ENCODE measurements at regions not wholly inside any gene's neighbourhood (a gene's known extent, or its start where the extent isn't known, plus 50 kb on each side); places are given as distances from the start of the nearest gene placed in this dataset.
"Not testable (repeated sequence)": the region's sequence is repeated elsewhere in the genome, so short reads cannot be mapped to it uniquely, and the experiment has no call there.

- not testable (repeated sequence) for H3K4me1 ChIP-seq (ENCODE audit: control insufficient read depth, insufficient read depth, low read length, poor library complexity, severe bottlenecking); H3K9me3 ChIP-seq (ENCODE audit: control insufficient read depth, low read length); H3K27ac ChIP-seq (ENCODE audit: insufficient read depth, low read length, poor library complexity, severe bottlenecking); DNase-seq; H3K27me3 ChIP-seq (replicated peaks; ENCODE audit: control insufficient read depth, insufficient read depth, low read length, poor library complexity, severe bottlenecking); H3K4me3 ChIP-seq (ENCODE audit: insufficient read depth, low read depth, low read length, poor library complexity, severe bottlenecking); H3K36me3 ChIP-seq (ENCODE audit: control insufficient read depth, insufficient read depth, low read length)
Observed at GRCh38 chr6:9290342-9290741, 855.0 kb upstream of the SLC35B3 start.

GRCh38 chr6:9272671-9273070 lies 837.3 kb upstream of the SLC35B3 start:
- H3K9me3 ChIP-seq (ENCODE audit: control insufficient read depth, low read length) = no peaks in the 10 kb centered on the region
- no peak overlapping the region for H3K27ac ChIP-seq (ENCODE audit: insufficient read depth, low read length, poor library complexity, severe bottlenecking)
- H3K27me3 ChIP-seq (replicated peaks; ENCODE audit: control insufficient read depth, insufficient read depth, low read length, poor library complexity, severe bottlenecking) = no peaks in the 10 kb centered on the region
- H3K4me3 ChIP-seq (ENCODE audit: insufficient read depth, low read depth, low read length, poor library complexity, severe bottlenecking) = no peak overlapping the region
- no peak for DNase-seq
- no peaks in the 10 kb centered on the region for H3K36me3 ChIP-seq (ENCODE audit: control insufficient read depth, insufficient read depth, low read length)
- H3K4me1 ChIP-seq (ENCODE audit: control insufficient read depth, insufficient read depth, low read length, poor library complexity, severe bottlenecking) = no peaks in the 10 kb centered on the region

- Histone ChIP-seq H3K27me3 (replicated peaks; ENCODE audit: control insufficient read depth, insufficient read depth, low read length, poor library complexity, severe bottlenecking) (no peaks in the 10 kb centered on the region), H3K36me3 (ENCODE audit: control insufficient read depth, insufficient read depth, low read length) (no peaks in the 10 kb centered on the region), H3K9me3 (ENCODE audit: control insufficient read depth, low read length) (no peaks in the 10 kb centered on the region), H3K4me1 (ENCODE audit: control insufficient read depth, insufficient read depth, low read length, poor library complexity, severe bottlenecking) (no peaks in the 10 kb centered on the region), H3K4me3 (ENCODE audit: insufficient read depth, low read depth, low read length, poor library complexity, severe bottlenecking) (no peak overlapping the region), H3K27ac (ENCODE audit: insufficient read depth, low read length, poor library complexity, severe bottlenecking) (no peak overlapping the region)
- no peak for DNase-seq
Observed at GRCh38 chr6:9266741-9267140, 831.4 kb upstream of the SLC35B3 start.

- Histone ChIP-seq H3K27me3 (replicated peaks; ENCODE audit: control insufficient read depth, insufficient read depth, low read length, poor library complexity, severe bottlenecking) (no peaks in the 10 kb centered on the region), H3K4me3 (ENCODE audit: insufficient read depth, low read depth, low read length, poor library complexity, severe bottlenecking) (no peak overlapping the region), H3K36me3 (ENCODE audit: control insufficient read depth, insufficient read depth, low read length) (no peaks in the 10 kb centered on the region), H3K27ac (ENCODE audit: insufficient read depth, low read length, poor library complexity, severe bottlenecking) (no peak overlapping the region), H3K9me3 (ENCODE audit: control insufficient read depth, low read length) (no peaks in the 10 kb centered on the region), H3K4me1 (ENCODE audit: control insufficient read depth, insufficient read depth, low read length, poor library complexity, severe bottlenecking) (no peaks in the 10 kb centered on the region)
- DNase-seq = no peak
Observed at GRCh38 chr6:9257215-9257614, 821.9 kb upstream of the SLC35B3 start.

- no peak for DNase-seq
- Histone ChIP-seq H3K4me3 (ENCODE audit: insufficient read depth, low read depth, low read length, poor library complexity, severe bottlenecking) (no peak overlapping the region), H3K36me3 (ENCODE audit: control insufficient read depth, insufficient read depth, low read length) (no peaks in the 10 kb centered on the region), H3K27ac (ENCODE audit: insufficient read depth, low read length, poor library complexity, severe bottlenecking) (no peak overlapping the region), H3K4me1 (ENCODE audit: control insufficient read depth, insufficient read depth, low read length, poor library complexity, severe bottlenecking) (no peaks in the 10 kb centered on the region), H3K9me3 (ENCODE audit: control insufficient read depth, low read length) (no peaks in the 10 kb centered on the region), H3K27me3 (replicated peaks; ENCODE audit: control insufficient read depth, insufficient read depth, low read length, poor library complexity, severe bottlenecking) (no peaks in the 10 kb centered on the region)
Observed at GRCh38 chr6:9254251-9254650, 818.9 kb upstream of the SLC35B3 start.

- Histone ChIP-seq H3K9me3 (ENCODE audit: control insufficient read depth, low read length) (no peaks in the 10 kb centered on the region), H3K36me3 (ENCODE audit: control insufficient read depth, insufficient read depth, low read length) (no peaks in the 10 kb centered on the region), H3K27me3 (replicated peaks; ENCODE audit: control insufficient read depth, insufficient read depth, low read length, poor library complexity, severe bottlenecking) (no peaks in the 10 kb centered on the region), H3K4me3 (ENCODE audit: insufficient read depth, low read depth, low read length, poor library complexity, severe bottlenecking) (no peak overlapping the region), H3K27ac (ENCODE audit: insufficient read depth, low read length, poor library complexity, severe bottlenecking) (no peak overlapping the region), H3K4me1 (ENCODE audit: control insufficient read depth, insufficient read depth, low read length, poor library complexity, severe bottlenecking) (no peaks in the 10 kb centered on the region)
- no peak for DNase-seq
Observed at GRCh38 chr6:9252799-9253198, 817.5 kb upstream of the SLC35B3 start.

- no peak for DNase-seq
- H3K27ac ChIP-seq (ENCODE audit: insufficient read depth, low read length, poor library complexity, severe bottlenecking) = no peak overlapping the region
- H3K27me3 ChIP-seq (replicated peaks; ENCODE audit: control insufficient read depth, insufficient read depth, low read length, poor library complexity, severe bottlenecking) = no peaks in the 10 kb centered on the region
- H3K9me3 ChIP-seq (ENCODE audit: control insufficient read depth, low read length) = no peaks in the 10 kb centered on the region
- H3K4me3 ChIP-seq (ENCODE audit: insufficient read depth, low read depth, low read length, poor library complexity, severe bottlenecking) = no peak overlapping the region
- H3K4me1 ChIP-seq (ENCODE audit: control insufficient read depth, insufficient read depth, low read length, poor library complexity, severe bottlenecking) = no peaks in the 10 kb centered on the region
- H3K36me3 ChIP-seq (ENCODE audit: control insufficient read depth, insufficient read depth, low read length) = no peaks in the 10 kb centered on the region
Observed at GRCh38 chr6:9250852-9251251, 815.5 kb upstream of the SLC35B3 start.

- no peaks in the 10 kb centered on the region for H3K27me3 ChIP-seq (replicated peaks; ENCODE audit: control insufficient read depth, insufficient read depth, low read length, poor library complexity, severe bottlenecking)
- H3K27ac ChIP-seq (ENCODE audit: insufficient read depth, low read length, poor library complexity, severe bottlenecking) = no peak overlapping the region
- no peak for DNase-seq
Observed at GRCh38 chr6:9248133-9248532, 812.8 kb upstream of the SLC35B3 start.

GRCh38 chr6:9240861-9241260 lies 805.5 kb upstream of the SLC35B3 start:
- Histone ChIP-seq H3K36me3 (ENCODE audit: control insufficient read depth, insufficient read depth, low read length) (no peaks in the 10 kb centered on the region), H3K9me3 (ENCODE audit: control insufficient read depth, low read length) (no peaks in the 10 kb centered on the region), H3K27ac (ENCODE audit: insufficient read depth, low read length, poor library complexity, severe bottlenecking) (no peak overlapping the region), H3K4me3 (ENCODE audit: insufficient read depth, low read depth, low read length, poor library complexity, severe bottlenecking) (no peak overlapping the region), H3K4me1 (ENCODE audit: control insufficient read depth, insufficient read depth, low read length, poor library complexity, severe bottlenecking) (no peaks in the 10 kb centered on the region), H3K27me3 (replicated peaks; ENCODE audit: control insufficient read depth, insufficient read depth, low read length, poor library complexity, severe bottlenecking) (no peaks in the 10 kb centered on the region)
- no peak for DNase-seq

More at GRCh38 chr6:9248133-9248532, 812.8 kb upstream of the SLC35B3 start:
- Histone ChIP-seq H3K9me3 (ENCODE audit: control insufficient read depth, low read length) (no peaks in the 10 kb centered on the region), H3K4me3 (ENCODE audit: insufficient read depth, low read depth, low read length, poor library complexity, severe bottlenecking) (no peak overlapping the region), H3K4me1 (ENCODE audit: control insufficient read depth, insufficient read depth, low read length, poor library complexity, severe bottlenecking) (no peaks in the 10 kb centered on the region), H3K36me3 (ENCODE audit: control insufficient read depth, insufficient read depth, low read length) (no peaks in the 10 kb centered on the region)

- DNase-seq = no peak
- Histone ChIP-seq H3K4me3 (ENCODE audit: insufficient read depth, low read depth, low read length, poor library complexity, severe bottlenecking) (no peak overlapping the region), H3K27me3 (replicated peaks; ENCODE audit: control insufficient read depth, insufficient read depth, low read length, poor library complexity, severe bottlenecking) (no peaks in the 10 kb centered on the region), H3K36me3 (ENCODE audit: control insufficient read depth, insufficient read depth, low read length) (no peaks in the 10 kb centered on the region), H3K4me1 (ENCODE audit: control insufficient read depth, insufficient read depth, low read length, poor library complexity, severe bottlenecking) (no peaks in the 10 kb centered on the region), H3K9me3 (ENCODE audit: control insufficient read depth, low read length) (no peaks in the 10 kb centered on the region), H3K27ac (ENCODE audit: insufficient read depth, low read length, poor library complexity, severe bottlenecking) (no peak overlapping the region)
Observed at GRCh38 chr6:9236443-9236842, 801.1 kb upstream of the SLC35B3 start.

GRCh38 chr6:9233686-9234085 lies 798.3 kb upstream of the SLC35B3 start:
- Histone ChIP-seq H3K4me1 (ENCODE audit: control insufficient read depth, insufficient read depth, low read length, poor library complexity, severe bottlenecking) (no peaks in the 10 kb centered on the region), H3K9me3 (ENCODE audit: control insufficient read depth, low read length) (no peaks in the 10 kb centered on the region), H3K4me3 (ENCODE audit: insufficient read depth, low read depth, low read length, poor library complexity, severe bottlenecking) (no peak overlapping the region), H3K27ac (ENCODE audit: insufficient read depth, low read length, poor library complexity, severe bottlenecking) (no peak overlapping the region), H3K36me3 (ENCODE audit: control insufficient read depth, insufficient read depth, low read length) (no peaks in the 10 kb centered on the region), H3K27me3 (replicated peaks; ENCODE audit: control insufficient read depth, insufficient read depth, low read length, poor library complexity, severe bottlenecking) (no peaks in the 10 kb centered on the region)
- no peak for DNase-seq
